Right lobe of liver (tissue), 4 donors: ENCODE measurements at regions not wholly inside any gene's neighbourhood (a gene's known extent, or its start where the extent isn't known, plus 50 kb on each side); places are given as distances from the start of the nearest gene placed in this dataset.

ENCODE experiments used
- POLR2A ChIP-seq: fragments of 450-650 bp; IDR thresholded peaks from one replicate; pipeline ENCODE4 v1.6.1; 2017; ENCODE audit warnings: antibody characterized with exemption, mild to moderate bottlenecking
- TF ChIP-seq, protein P1 (sequence below), 4 donors: fragments of 200-600 bp in 3 of 4; fragments of 450-650 bp in 1 of 4; IDR thresholded peaks; one replicate each; pipeline versions ENCODE4 v1.5.1 to v1.8.0; 2016 to 2022; ENCODE audit warnings: antibody characterized with exemption in 4 of 4, mild to moderate bottlenecking in 2 of 4
- donor health status: DM: no; HTN: no; CAD: no.
- donor health status: DM: no; HTN: no; CAD: no.
- donor health status: DM: no; HTN: yes; CAD: no.

DNA sequence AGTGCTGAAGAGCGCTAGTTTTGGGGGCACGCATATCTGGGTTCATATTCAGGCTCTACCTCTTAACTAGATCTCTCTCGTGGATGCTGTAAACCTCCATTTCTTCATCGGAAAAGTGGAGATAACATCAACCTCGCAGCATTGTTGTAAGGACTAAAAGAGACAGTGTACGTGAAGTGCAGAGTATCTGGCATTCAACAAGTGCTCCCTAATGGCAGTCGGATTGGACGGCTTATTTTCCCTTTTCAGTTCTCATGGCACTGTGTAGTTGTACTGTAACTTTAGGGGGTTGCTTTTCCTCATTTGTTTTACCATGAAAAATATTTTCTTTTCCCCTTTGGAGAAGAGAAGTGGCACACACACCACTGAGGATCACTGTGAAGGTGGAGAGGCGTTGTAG lies 51.4 kb upstream of the ESX1 start:
- TF ChIP-seq, protein P1, sequence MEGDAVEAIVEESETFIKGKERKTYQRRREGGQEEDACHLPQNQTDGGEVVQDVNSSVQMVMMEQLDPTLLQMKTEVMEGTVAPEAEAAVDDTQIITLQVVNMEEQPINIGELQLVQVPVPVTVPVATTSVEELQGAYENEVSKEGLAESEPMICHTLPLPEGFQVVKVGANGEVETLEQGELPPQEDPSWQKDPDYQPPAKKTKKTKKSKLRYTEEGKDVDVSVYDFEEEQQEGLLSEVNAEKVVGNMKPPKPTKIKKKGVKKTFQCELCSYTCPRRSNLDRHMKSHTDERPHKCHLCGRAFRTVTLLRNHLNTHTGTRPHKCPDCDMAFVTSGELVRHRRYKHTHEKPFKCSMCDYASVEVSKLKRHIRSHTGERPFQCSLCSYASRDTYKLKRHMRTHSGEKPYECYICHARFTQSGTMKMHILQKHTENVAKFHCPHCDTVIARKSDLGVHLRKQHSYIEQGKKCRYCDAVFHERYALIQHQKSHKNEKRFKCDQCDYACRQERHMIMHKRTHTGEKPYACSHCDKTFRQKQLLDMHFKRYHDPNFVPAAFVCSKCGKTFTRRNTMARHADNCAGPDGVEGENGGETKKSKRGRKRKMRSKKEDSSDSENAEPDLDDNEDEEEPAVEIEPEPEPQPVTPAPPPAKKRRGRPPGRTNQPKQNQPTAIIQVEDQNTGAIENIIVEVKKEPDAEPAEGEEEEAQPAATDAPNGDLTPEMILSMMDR (IDR thresholded peaks at IDR 0.05) = no peak
- TF ChIP-seq POLR2A = no peak
